ENCODE measurements at regions not wholly inside any gene's neighbourhood (a gene's known extent, or its start where the extent isn't known, plus 50 kb on each side); places are given as distances from the start of the nearest gene placed in this dataset.

GRCh38 chr14:85987292-85987691 is 457.3 kb downstream of the FLRT2 start:
- no peak for DNase-seq
- H3K36me3 ChIP-seq (ENCODE audit: control insufficient read depth, insufficient read depth, low read length), result no peaks in the 10 kb centered on the region
- H3K9me3 ChIP-seq (ENCODE audit: control insufficient read depth, low read length), result no peaks in the 10 kb centered on the region
- H3K4me1 ChIP-seq (ENCODE audit: control insufficient read depth, insufficient read depth, low read length, poor library complexity, severe bottlenecking), result no peaks in the 10 kb centered on the region
- H3K27ac ChIP-seq (ENCODE audit: insufficient read depth, low read length, poor library complexity, severe bottlenecking), result no peak overlapping the region
- no peak overlapping the region for H3K4me3 ChIP-seq (ENCODE audit: insufficient read depth, low read depth, low read length, poor library complexity, severe bottlenecking)
- H3K27me3 ChIP-seq (replicated peaks; ENCODE audit: control insufficient read depth, insufficient read depth, low read length, poor library complexity, severe bottlenecking), result no peaks in the 10 kb centered on the region

DNA sequence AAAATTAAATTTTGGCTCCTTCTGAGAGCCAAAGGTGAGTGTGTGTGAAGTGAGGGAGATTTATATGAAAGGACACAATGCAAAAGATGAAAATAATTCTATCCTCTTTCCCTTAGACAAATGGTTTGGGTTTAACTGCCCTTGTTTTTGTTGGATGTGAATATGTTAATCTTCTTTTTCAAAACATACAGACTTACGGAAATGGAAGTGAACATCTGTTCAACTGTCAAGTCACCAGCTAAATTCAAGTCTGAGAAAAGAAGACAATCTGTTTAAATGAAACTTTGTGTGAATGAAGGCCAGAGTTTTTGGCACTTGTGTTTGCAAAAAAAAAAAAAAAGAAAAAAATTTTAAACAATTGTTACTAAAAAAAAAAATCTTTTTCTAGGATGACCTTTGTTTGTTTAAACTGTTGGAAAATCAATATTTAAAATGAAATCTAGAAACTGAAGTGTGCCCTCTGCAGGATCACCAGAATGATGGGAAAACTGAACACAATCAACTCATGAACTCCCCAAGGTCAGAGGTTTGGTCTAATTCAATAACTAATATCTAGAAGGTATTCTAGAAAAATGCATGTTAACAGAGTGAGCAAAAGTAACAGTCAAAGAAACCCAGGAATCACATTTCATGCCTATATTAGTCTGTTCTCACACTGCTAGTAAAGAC is 448.8 kb downstream of the FLRT2 start:
- no peaks in the 10 kb centered on the region for H3K9me3 ChIP-seq (ENCODE audit: control insufficient read depth, low read length)
- H3K27me3 ChIP-seq (replicated peaks; ENCODE audit: control insufficient read depth, insufficient read depth, low read length, poor library complexity, severe bottlenecking), result no peaks in the 10 kb centered on the region
- H3K4me3 ChIP-seq (ENCODE audit: insufficient read depth, low read depth, low read length, poor library complexity, severe bottlenecking), result no peak overlapping the region
- no peaks in the 10 kb centered on the region for H3K36me3 ChIP-seq (ENCODE audit: control insufficient read depth, insufficient read depth, low read length)
- DNase-seq, result no peak
- H3K27ac ChIP-seq (ENCODE audit: insufficient read depth, low read length, poor library complexity, severe bottlenecking), result no peak overlapping the region
- H3K4me1 ChIP-seq (ENCODE audit: control insufficient read depth, insufficient read depth, low read length, poor library complexity, severe bottlenecking), result no peaks in the 10 kb centered on the region

- Histone ChIP-seq H3K27me3 (replicated peaks; ENCODE audit: control insufficient read depth, insufficient read depth, low read length, poor library complexity, severe bottlenecking) (no peaks in the 10 kb centered on the region), H3K27ac (ENCODE audit: insufficient read depth, low read length, poor library complexity, severe bottlenecking) (no peak overlapping the region), H3K36me3 (ENCODE audit: control insufficient read depth, insufficient read depth, low read length) (no peaks in the 10 kb centered on the region), H3K4me3 (ENCODE audit: insufficient read depth, low read depth, low read length, poor library complexity, severe bottlenecking) (no peak overlapping the region), H3K9me3 (ENCODE audit: control insufficient read depth, low read length) (no peaks in the 10 kb centered on the region), H3K4me1 (ENCODE audit: control insufficient read depth, insufficient read depth, low read length, poor library complexity, severe bottlenecking) (no peaks in the 10 kb centered on the region)
- DNase-seq, result no peak
Measured at GRCh38 chr14:85974602-85975001, 444.7 kb downstream of the FLRT2 start.

GRCh38 chr14:85963486-85963885 is 433.5 kb downstream of the FLRT2 start:
- H3K9me3 ChIP-seq (ENCODE audit: control insufficient read depth, low read length), result no peaks in the 10 kb centered on the region
- no peak overlapping the region for H3K27ac ChIP-seq (ENCODE audit: insufficient read depth, low read length, poor library complexity, severe bottlenecking)
- H3K36me3 ChIP-seq (ENCODE audit: control insufficient read depth, insufficient read depth, low read length), result no peaks in the 10 kb centered on the region
- H3K4me1 ChIP-seq (ENCODE audit: control insufficient read depth, insufficient read depth, low read length, poor library complexity, severe bottlenecking), result no peaks in the 10 kb centered on the region
- no peak overlapping the region for H3K4me3 ChIP-seq (ENCODE audit: insufficient read depth, low read depth, low read length, poor library complexity, severe bottlenecking)
- no peak for DNase-seq
- no peaks in the 10 kb centered on the region for H3K27me3 ChIP-seq (replicated peaks; ENCODE audit: control insufficient read depth, insufficient read depth, low read length, poor library complexity, severe bottlenecking)

GRCh38 chr14:85960756-85961155 is 430.8 kb downstream of the FLRT2 start:
- DNase-seq, result no peak
- H3K4me3 ChIP-seq (ENCODE audit: insufficient read depth, low read depth, low read length, poor library complexity, severe bottlenecking), result no peak overlapping the region
- H3K27ac ChIP-seq (ENCODE audit: insufficient read depth, low read length, poor library complexity, severe bottlenecking), result no peak overlapping the region
- H3K9me3 ChIP-seq (ENCODE audit: control insufficient read depth, low read length), result no peaks in the 10 kb centered on the region
- no peaks in the 10 kb centered on the region for H3K36me3 ChIP-seq (ENCODE audit: control insufficient read depth, insufficient read depth, low read length)
- H3K4me1 ChIP-seq (ENCODE audit: control insufficient read depth, insufficient read depth, low read length, poor library complexity, severe bottlenecking), result no peaks in the 10 kb centered on the region
- no peaks in the 10 kb centered on the region for H3K27me3 ChIP-seq (replicated peaks; ENCODE audit: control insufficient read depth, insufficient read depth, low read length, poor library complexity, severe bottlenecking)

DNA sequence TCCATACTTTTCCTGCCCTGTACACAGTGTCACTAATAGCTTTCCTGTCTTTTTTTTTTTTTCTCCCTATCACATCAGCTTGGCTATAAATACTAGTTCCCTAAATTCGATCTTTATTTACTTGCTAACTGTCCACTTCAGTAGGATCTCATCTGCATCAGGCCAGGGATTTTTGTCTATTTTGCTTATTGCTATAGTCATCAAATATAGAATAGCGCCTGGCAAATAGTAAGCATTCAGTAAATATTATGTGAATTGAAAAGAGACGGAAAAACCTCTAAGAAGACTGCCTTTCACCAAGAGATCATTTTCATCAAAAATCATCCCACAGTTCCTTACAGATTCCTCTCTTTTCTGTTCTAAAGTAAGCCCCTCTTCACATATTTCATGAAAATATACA is 429.1 kb downstream of the FLRT2 start:
- Histone ChIP-seq H3K27ac (ENCODE audit: insufficient read depth, low read length, poor library complexity, severe bottlenecking) (no peak overlapping the region), H3K4me1 (ENCODE audit: control insufficient read depth, insufficient read depth, low read length, poor library complexity, severe bottlenecking) (no peaks in the 10 kb centered on the region), H3K36me3 (ENCODE audit: control insufficient read depth, insufficient read depth, low read length) (no peaks in the 10 kb centered on the region), H3K27me3 (replicated peaks; ENCODE audit: control insufficient read depth, insufficient read depth, low read length, poor library complexity, severe bottlenecking) (no peaks in the 10 kb centered on the region), H3K9me3 (ENCODE audit: control insufficient read depth, low read length) (no peaks in the 10 kb centered on the region), H3K4me3 (ENCODE audit: insufficient read depth, low read depth, low read length, poor library complexity, severe bottlenecking) (no peak overlapping the region)
- DNase-seq, result no peak

DNA sequence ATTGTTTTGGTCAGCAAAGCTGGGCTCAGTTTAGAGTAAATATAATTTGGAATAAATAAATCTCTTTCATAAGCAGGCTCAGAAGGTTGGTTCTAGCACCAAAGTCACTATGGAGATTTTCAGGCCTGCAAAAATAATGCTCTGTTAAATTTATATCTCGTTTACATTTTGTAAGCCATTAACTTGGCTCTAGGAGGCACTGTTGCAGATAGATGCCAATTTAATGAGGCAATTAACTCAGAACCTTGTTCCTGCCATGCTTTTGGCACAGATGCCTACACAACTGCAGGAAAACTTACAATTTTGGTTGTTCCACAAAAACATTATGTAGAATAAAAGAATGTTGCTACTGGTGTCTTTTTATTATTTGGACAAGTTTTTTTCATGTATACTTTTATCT is 428.1 kb downstream of the FLRT2 start:
- DNase-seq, result no peak
- Histone ChIP-seq H3K27ac (ENCODE audit: insufficient read depth, low read length, poor library complexity, severe bottlenecking) (no peak overlapping the region), H3K27me3 (replicated peaks; ENCODE audit: control insufficient read depth, insufficient read depth, low read length, poor library complexity, severe bottlenecking) (no peaks in the 10 kb centered on the region), H3K36me3 (ENCODE audit: control insufficient read depth, insufficient read depth, low read length) (no peaks in the 10 kb centered on the region), H3K4me3 (ENCODE audit: insufficient read depth, low read depth, low read length, poor library complexity, severe bottlenecking) (no peak overlapping the region), H3K9me3 (ENCODE audit: control insufficient read depth, low read length) (no peaks in the 10 kb centered on the region), H3K4me1 (ENCODE audit: control insufficient read depth, insufficient read depth, low read length, poor library complexity, severe bottlenecking) (no peaks in the 10 kb centered on the region)

DNA sequence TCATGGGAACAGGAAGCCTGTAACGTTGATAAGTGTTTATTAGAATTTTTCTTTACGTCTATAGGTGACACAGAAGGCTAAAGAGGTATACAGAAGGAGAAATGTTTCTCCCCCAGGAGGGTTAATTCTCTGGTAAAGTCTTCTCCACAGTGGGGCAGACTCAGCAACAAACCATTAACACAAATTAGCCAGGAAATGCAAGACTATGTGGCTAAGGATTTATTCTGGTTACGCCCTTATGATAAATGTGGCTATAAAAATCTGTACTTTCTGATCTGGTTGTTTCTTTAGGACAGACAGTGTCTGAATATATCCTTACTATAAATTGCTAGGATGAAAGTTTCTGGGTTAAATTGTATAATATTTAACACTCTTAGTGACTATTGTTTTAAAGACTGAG is 423.3 kb downstream of the FLRT2 start:
- Histone ChIP-seq H3K27me3 (replicated peaks; ENCODE audit: control insufficient read depth, insufficient read depth, low read length, poor library complexity, severe bottlenecking) (no peaks in the 10 kb centered on the region), H3K27ac (ENCODE audit: insufficient read depth, low read length, poor library complexity, severe bottlenecking) (no peak overlapping the region), H3K4me1 (ENCODE audit: control insufficient read depth, insufficient read depth, low read length, poor library complexity, severe bottlenecking) (no peaks in the 10 kb centered on the region), H3K36me3 (ENCODE audit: control insufficient read depth, insufficient read depth, low read length) (no peaks in the 10 kb centered on the region), H3K9me3 (ENCODE audit: control insufficient read depth, low read length) (no peaks in the 10 kb centered on the region), H3K4me3 (ENCODE audit: insufficient read depth, low read depth, low read length, poor library complexity, severe bottlenecking) (no peak overlapping the region)
- DNase-seq, result no peak

- DNase-seq, result no peak
- H3K4me1 ChIP-seq (ENCODE audit: control insufficient read depth, insufficient read depth, low read length, poor library complexity, severe bottlenecking), result no peaks in the 10 kb centered on the region
- H3K9me3 ChIP-seq (ENCODE audit: control insufficient read depth, low read length), result no peaks in the 10 kb centered on the region
- no peak overlapping the region for H3K27ac ChIP-seq (ENCODE audit: insufficient read depth, low read length, poor library complexity, severe bottlenecking)
- no peaks in the 10 kb centered on the region for H3K27me3 ChIP-seq (replicated peaks; ENCODE audit: control insufficient read depth, insufficient read depth, low read length, poor library complexity, severe bottlenecking)
- H3K36me3 ChIP-seq (ENCODE audit: control insufficient read depth, insufficient read depth, low read length), result no peaks in the 10 kb centered on the region
- no peak overlapping the region for H3K4me3 ChIP-seq (ENCODE audit: insufficient read depth, low read depth, low read length, poor library complexity, severe bottlenecking)
Measured at GRCh38 chr14:85948153-85948552, 418.2 kb downstream of the FLRT2 start.

DNA sequence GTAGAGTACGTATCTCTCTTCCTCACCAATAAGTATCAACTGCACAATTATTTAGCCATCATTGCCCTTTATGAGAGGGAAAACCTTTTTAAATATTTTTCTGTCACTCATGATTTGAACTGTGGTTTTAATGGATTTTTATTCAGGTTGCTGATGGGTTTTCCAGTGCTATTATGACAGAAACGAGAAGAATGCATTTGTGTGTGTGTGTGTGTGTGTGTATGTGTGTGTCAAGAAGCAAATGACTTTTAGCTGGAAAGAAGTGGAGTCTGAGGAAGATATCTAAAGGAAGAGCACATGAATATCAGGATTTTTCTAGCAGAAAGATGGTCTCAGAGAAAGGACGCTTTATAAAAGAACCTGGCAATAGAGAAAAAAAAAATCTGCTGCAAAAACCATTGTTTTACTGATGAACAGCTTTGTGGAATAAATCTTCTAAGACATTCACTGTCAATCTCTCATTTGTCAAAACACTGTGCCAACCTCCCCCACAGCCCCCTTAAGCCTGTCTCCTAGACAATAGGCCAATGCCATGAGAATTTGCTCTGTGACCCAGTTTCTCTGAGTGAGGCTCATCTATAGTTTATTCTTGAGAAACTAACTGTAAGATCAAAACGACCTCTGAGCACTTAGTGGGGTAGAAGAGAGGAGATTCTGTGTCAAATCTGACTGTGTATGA is 417.7 kb downstream of the FLRT2 start:
- Histone ChIP-seq H3K27me3 (replicated peaks; ENCODE audit: control insufficient read depth, insufficient read depth, low read length, poor library complexity, severe bottlenecking) (no peaks in the 10 kb centered on the region), H3K4me3 (ENCODE audit: insufficient read depth, low read depth, low read length, poor library complexity, severe bottlenecking) (no peak overlapping the region), H3K4me1 (ENCODE audit: control insufficient read depth, insufficient read depth, low read length, poor library complexity, severe bottlenecking) (no peaks in the 10 kb centered on the region), H3K36me3 (ENCODE audit: control insufficient read depth, insufficient read depth, low read length) (no peaks in the 10 kb centered on the region), H3K9me3 (ENCODE audit: control insufficient read depth, low read length) (no peaks in the 10 kb centered on the region), H3K27ac (ENCODE audit: insufficient read depth, low read length, poor library complexity, severe bottlenecking) (no peak overlapping the region)
- no peak for DNase-seq
